Muscle layer of duodenum (tissue), 2 donors: ENCODE measurements at regions not wholly inside any gene's neighbourhood (a gene's known extent, or its start where the extent isn't known, plus 50 kb on each side); places are given as distances from the start of the nearest gene placed in this dataset.

Experiments used
- H3K27ac ChIP-seq: one replicate; pipeline ENCODE4 v1.7.0; 2013; ENCODE audit warnings: mild to moderate bottlenecking, low read length
- H3K27me3 ChIP-seq: one replicate; pipeline ENCODE4 v1.7.0; 2013; ENCODE audit warnings: low read depth, mild to moderate bottlenecking, control low read depth, low read length
- H3K36me3 ChIP-seq, 2 donors: one replicate each; pipeline ENCODE4 v1.7.0; 2013; ENCODE audit warnings: low read length in 2 of 2, control low read depth in 1 of 2, mild to moderate bottlenecking in 1 of 2; ENCODE audit not compliant: insufficient read depth in 2 of 2, control insufficient read depth in 1 of 2
- H3K4me1 ChIP-seq, 2 donors: one replicate each; pipeline ENCODE4 v1.7.0; 2013; ENCODE audit warnings: low read length in 2 of 2, mild to moderate bottlenecking in 2 of 2, control low read depth in 1 of 2, moderate library complexity in 1 of 2; ENCODE audit not compliant: insufficient read depth in 2 of 2, control insufficient read depth in 1 of 2
- H3K4me3 ChIP-seq, 2 donors: one replicate each; pipeline ENCODE4 v1.7.0; 2013; ENCODE audit warnings: low read length in 2 of 2, low read depth in 1 of 2, mild to moderate bottlenecking in 1 of 2
- H3K9me3 ChIP-seq, 2 donors: one replicate each; pipeline ENCODE4 v1.7.0; 2013; ENCODE audit warnings: low read length in 2 of 2, control low read depth in 1 of 2, mild to moderate bottlenecking in 1 of 2; ENCODE audit not compliant: control insufficient read depth in 1 of 2
- donor health status: healthy.

GRCh38 chr11:92386577-92386976 is 162.0 kb downstream of the FAT3 start:
- no peaks in the 10 kb centered on the region for H3K9me3 ChIP-seq
- H3K36me3 ChIP-seq: no peaks in the 10 kb centered on the region
- no peaks in the 10 kb centered on the region for H3K4me1 ChIP-seq
- no peak overlapping the region for H3K27ac ChIP-seq
- H3K27me3 ChIP-seq: no peaks in the 10 kb centered on the region
- no peak overlapping the region for H3K4me3 ChIP-seq

GRCh38 chr11:92387859-92388258 is 163.2 kb downstream of the FAT3 start:
- Histone ChIP-seq H3K27me3 (no peaks in the 10 kb centered on the region), H3K4me1 (no peaks in the 10 kb centered on the region), H3K4me3 (no peak overlapping the region), H3K36me3 (no peaks in the 10 kb centered on the region), H3K27ac (no peak overlapping the region), H3K9me3 (no peaks in the 10 kb centered on the region)

- Histone ChIP-seq H3K27me3 (no peaks in the 10 kb centered on the region), H3K36me3 (no peaks in the 10 kb centered on the region), H3K9me3 (no peaks in the 10 kb centered on the region), H3K4me1 (no peaks in the 10 kb centered on the region), H3K27ac (no peak overlapping the region), H3K4me3 (no peak overlapping the region)
These were observed 163.8 kb downstream of the FAT3 start for GRCh38 chr11:92388380-92388779.

- Histone ChIP-seq H3K9me3 (no peaks in the 10 kb centered on the region), H3K4me3 (no peak overlapping the region), H3K27ac (no peak overlapping the region), H3K4me1 (no peaks in the 10 kb centered on the region), H3K36me3 (no peaks in the 10 kb centered on the region), H3K27me3 (no peaks in the 10 kb centered on the region)
These were observed 166.2 kb downstream of the FAT3 start for GRCh38 chr11:92390783-92391182.

- Histone ChIP-seq H3K4me3 (no peak overlapping the region), H3K27ac (no peak overlapping the region), H3K9me3 (no peaks in the 10 kb centered on the region), H3K36me3 (no peaks in the 10 kb centered on the region), H3K27me3 (no peaks in the 10 kb centered on the region), H3K4me1 (no peaks in the 10 kb centered on the region)
These were observed 166.7 kb downstream of the FAT3 start for GRCh38 chr11:92391364-92391763.

GRCh38 chr11:92391808-92392207 is 167.2 kb downstream of the FAT3 start:
- no peaks in the 10 kb centered on the region for H3K9me3 ChIP-seq
- no peak overlapping the region for H3K4me3 ChIP-seq
- H3K4me1 ChIP-seq: no peaks in the 10 kb centered on the region
- no peak overlapping the region for H3K27ac ChIP-seq
- no peaks in the 10 kb centered on the region for H3K36me3 ChIP-seq
- H3K27me3 ChIP-seq: no peaks in the 10 kb centered on the region

- no peaks in the 10 kb centered on the region for H3K9me3 ChIP-seq
- no peaks in the 10 kb centered on the region for H3K27me3 ChIP-seq
- H3K4me3 ChIP-seq: no peak overlapping the region
- H3K4me1 ChIP-seq: no peaks in the 10 kb centered on the region
- no peaks in the 10 kb centered on the region for H3K36me3 ChIP-seq
- no peak overlapping the region for H3K27ac ChIP-seq
These were observed 168.6 kb downstream of the FAT3 start for GRCh38 chr11:92393218-92393617.

GRCh38 chr11:92396133-92396532 is 171.5 kb downstream of the FAT3 start:
- H3K27ac ChIP-seq: no peak overlapping the region
- H3K27me3 ChIP-seq: no peaks in the 10 kb centered on the region
- H3K36me3 ChIP-seq: no peaks in the 10 kb centered on the region
- H3K9me3 ChIP-seq: no peaks in the 10 kb centered on the region
- H3K4me3 ChIP-seq: no peak overlapping the region
- no peaks in the 10 kb centered on the region for H3K4me1 ChIP-seq

GRCh38 chr11:92397221-92397755 is 172.7 kb downstream of the FAT3 start:
- H3K27ac ChIP-seq: no peak overlapping the region
- H3K9me3 ChIP-seq: no peaks in the 10 kb centered on the region
- H3K4me3 ChIP-seq: no peak overlapping the region
- H3K4me1 ChIP-seq: no peaks in the 10 kb centered on the region
- H3K36me3 ChIP-seq: no peaks in the 10 kb centered on the region
- H3K27me3 ChIP-seq: no peaks in the 10 kb centered on the region

- H3K4me1 ChIP-seq: no peaks in the 10 kb centered on the region
- H3K27me3 ChIP-seq: no peaks in the 10 kb centered on the region
- no peak overlapping the region for H3K4me3 ChIP-seq
- no peak overlapping the region for H3K27ac ChIP-seq
- no peaks in the 10 kb centered on the region for H3K36me3 ChIP-seq
- no peaks in the 10 kb centered on the region for H3K9me3 ChIP-seq
These were observed 175.1 kb downstream of the FAT3 start for GRCh38 chr11:92399705-92400104.

- H3K27ac ChIP-seq: no peak overlapping the region
- no peak overlapping the region for H3K4me3 ChIP-seq
- no peaks in the 10 kb centered on the region for H3K36me3 ChIP-seq
- H3K4me1 ChIP-seq: no peaks in the 10 kb centered on the region
- H3K9me3 ChIP-seq: no peaks in the 10 kb centered on the region
- H3K27me3 ChIP-seq: no peaks in the 10 kb centered on the region
These were observed 176.9 kb downstream of the FAT3 start for GRCh38 chr11:92401520-92401919.

GRCh38 chr11:92406472-92406871 is 181.9 kb downstream of the FAT3 start:
- Histone ChIP-seq H3K36me3 (no peaks in the 10 kb centered on the region), H3K4me1 (no peaks in the 10 kb centered on the region), H3K9me3 (no peaks in the 10 kb centered on the region), H3K27me3 (no peaks in the 10 kb centered on the region), H3K4me3 (no peak overlapping the region), H3K27ac (no peak overlapping the region)
